ENCODE measurements at regions not wholly inside any gene's neighbourhood (a gene's known extent, or its start where the extent isn't known, plus 50 kb on each side); places are given as distances from the start of the nearest gene placed in this dataset.
"Not testable (repeated sequence)": the region's sequence is repeated elsewhere in the genome, so short reads cannot be mapped to it uniquely, and the experiment has no call there.

DNA sequence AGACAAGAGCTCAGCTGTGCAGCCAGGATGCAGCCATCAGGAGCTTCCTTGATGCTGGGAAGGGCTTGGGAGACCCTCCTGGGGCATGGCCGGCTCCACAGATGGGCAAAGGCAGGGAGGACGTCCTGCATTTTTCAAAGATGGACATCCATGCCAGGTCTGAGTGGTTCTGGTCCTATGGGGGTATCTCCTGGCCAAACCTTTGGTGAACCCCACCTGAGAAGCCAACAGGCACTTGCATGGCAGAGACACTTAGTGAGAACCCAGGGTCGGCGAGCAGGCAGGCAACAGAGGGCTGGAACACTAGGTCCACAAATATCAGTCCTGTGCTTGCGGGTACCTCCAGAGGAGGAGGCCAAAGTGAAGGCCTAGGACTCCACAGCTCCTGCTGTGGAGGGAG lies 70.0 kb downstream of the KCTD15 start:
- DNase-seq: no peak

DNA sequence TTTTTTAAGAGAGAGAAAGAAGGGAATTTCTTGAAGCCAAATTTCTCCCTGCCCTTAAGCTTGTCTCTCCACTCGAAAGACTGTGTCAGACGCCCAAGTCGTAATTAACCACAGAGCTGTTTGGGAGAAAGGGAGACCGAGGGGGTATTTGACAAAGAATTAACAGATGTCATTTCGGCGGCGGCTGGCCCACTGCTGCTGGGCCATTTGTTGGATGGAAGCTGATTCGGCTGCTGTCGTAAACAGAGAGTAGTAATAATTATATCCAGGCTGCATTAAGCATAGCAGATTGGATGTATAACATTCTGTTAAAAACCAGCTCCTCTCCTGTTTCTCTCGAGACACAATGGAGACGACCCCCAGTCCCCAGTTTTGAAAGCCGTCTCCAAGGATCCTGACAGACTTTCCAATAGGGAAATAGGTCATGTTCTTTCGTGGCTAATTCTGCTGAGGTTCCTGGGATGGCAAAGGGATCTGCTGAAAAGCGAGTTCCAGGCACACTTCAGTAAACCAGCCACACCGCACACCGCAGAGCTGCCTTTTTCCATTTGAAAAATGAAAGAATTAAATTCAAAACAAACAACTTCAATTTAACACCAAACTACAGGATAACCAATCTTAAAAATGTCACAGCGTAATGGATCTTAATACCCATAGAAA lies 71.5 kb downstream of the KCTD15 start:
- DNase-seq: peak; percentile 36

DNA sequence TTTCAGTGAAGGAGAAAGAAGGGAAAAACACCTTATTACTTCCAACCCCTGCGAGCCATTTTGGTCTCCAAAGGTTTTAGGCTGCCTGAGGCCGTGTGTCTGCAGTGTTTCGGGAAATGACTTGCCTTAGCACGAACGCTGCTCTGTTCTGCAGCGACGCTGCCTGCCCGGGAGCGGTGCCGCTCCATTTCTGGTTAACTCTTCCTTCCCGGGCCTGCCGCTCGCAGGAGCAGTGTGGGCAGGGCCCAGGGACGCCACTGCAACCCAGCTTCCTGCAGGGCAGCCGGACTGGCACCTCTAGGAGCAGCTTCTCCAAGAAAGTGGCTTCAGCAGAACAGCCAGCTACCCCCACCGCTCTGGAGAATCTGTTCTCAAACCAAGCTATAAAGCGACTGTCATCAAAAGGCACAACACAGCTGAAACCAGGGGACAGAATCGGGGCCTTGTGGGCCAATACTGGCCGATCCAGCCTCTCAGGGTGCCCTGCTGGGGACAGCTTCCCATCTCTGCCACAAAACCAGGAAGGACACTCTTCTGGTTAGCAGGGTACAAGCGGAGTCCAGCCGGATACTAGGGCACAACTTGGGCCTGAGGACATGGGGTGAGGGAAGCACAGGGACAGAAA lies 72.2 kb downstream of the KCTD15 start:
- DNase-seq: peak; percentile 64

DNA sequence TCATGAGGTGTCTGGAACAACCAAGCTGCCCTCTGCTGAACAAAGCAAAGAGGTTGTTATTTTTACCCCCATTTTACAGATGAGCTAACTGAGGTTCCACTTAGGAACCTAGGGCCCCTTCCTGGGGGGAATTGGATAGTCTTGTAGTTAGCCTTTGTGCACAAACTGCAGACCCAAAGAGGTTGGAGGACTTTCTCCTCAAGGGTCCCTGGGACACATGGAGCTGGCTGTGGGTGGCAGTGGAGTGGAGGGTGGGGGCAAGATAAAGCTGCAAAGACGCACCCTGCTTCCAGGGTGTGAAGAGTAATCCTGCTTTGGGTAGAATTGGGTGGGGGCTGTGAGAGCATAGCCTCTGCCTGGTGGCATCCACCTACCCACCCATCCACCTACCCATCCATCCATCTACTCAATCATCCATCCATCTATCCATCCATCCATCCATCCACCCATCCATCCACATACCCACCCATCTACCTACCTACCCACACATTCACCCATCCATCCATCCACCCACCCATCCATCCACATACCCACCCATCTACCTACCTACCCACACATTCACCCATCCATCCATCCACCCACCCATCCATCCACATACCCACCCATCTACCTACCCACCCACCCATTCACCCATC lies 73.7 kb downstream of the KCTD15 start:
- DNase-seq: not testable (repeated sequence)

DNA sequence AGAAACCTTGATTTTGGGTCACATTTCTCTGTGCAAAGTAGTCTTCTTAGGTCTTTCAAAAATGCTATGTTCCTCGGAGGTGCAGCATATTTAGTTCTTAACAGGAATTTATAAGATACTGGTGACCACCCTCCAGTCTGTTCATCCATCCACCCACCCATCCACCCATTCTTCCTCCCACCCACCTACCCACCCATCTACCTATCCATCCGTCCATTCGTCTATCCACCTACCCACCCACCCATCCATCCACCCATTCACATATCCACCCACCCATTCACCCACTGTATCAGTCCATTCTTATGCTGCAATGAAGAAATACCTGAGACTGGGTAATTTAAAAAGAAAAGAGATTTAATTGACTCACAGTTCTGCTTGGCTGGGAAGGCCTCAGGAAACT lies 74.9 kb downstream of the KCTD15 start:
- no peak for DNase-seq

DNA sequence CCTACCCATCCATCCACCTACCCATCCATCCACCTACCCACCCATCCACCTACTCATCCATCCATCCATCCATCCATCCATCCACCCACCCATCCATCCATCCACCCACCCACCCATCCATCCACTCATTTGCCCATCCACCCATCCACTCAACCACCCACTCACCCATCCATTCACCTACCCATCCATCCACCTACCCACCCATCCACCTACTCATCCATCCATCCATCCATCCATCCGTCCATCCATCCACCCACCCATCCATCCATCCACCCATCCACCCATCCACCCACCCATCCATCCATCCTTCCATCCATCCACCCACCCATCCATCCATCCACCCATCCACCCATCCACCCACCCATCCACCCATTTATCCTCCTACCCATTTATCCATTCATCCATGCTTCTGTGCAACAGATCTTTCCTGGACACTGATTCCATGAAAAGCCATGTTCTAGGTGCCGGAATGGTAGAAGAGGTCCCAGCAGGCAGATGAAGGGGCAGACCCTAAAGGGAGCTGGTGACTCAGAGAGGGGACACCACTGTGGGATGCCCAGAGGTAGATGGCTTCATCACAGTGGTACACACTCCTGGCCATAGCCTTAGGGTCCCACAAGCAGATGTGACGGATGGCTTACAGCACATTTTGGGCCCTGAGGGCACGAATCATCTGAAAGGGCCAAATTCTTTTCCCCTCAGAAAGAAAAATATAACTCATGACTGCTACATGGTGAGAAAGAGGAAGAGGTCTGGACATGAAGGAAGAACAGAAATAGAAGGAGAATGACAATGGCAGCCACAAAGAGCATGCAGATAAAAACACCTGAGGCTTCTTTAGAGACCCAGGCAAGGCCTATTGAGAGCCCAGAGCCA lies 76.0 kb downstream of the KCTD15 start:
- no peak for DNase-seq

DNA sequence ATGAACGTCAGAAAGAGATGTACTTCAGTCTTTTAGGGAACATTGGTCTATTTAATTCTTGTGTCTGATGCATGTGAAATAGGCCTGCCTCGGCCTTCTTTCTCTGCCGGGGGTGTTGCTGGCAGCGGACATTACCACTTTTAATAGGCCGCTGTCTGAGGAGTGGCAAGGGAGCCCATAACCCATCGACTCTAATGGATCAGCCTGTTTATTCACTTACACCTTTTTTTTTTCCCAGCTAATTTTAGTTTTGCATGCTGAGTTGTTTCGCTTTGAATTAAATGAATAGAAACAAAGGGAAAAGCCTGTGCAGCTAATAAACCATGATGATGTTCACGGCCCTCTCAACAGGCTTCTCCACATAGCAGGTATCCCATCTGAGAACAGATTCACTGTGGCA lies 78.4 kb downstream of the KCTD15 start:
- no peak for DNase-seq

DNA sequence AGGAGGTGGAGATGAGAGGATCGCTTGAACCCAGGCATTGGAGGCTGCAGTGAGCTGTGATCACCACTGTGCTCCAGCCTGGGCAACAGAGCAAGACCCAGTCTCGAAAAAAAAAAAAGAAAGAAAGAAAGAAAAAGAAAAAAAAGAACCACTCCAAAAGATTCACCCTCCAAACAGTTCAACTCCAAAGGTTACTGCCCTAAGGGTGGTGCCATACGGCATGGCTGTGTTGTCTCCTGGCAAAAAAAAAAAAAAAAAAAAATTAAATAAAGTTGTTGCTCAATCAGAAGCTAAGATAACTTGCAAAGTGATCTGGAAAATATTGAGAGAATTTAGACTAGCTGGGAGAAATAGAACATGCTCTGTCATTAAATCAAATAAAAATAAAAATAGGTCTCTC lies 79.5 kb downstream of the KCTD15 start:
- no peak for DNase-seq

DNA sequence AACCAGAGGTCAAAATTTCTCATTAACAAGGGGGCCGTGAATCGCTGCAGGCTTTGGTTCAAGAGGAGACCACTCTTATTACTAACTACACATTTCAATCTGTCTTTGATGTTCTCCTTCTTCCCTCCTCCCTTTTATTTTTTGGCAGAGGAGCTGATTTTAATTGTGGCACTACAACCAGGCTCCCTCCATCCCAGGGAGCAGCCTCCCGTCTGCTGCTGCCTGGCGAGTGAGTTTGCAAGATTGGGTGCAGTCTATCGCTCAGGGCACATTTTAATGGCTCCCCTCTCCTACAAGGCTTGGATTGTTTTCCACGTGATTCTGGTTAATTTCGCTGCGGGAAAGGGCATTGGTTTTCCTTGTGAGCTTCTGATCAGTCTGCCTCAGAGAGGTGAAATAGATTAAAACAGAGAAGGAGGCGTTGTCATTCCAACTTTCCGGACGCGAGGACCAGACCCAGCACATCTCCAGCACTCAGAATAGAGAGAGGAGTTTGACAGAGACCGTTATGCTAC lies 81.4 kb downstream of the KCTD15 start:
- DNase-seq: no peak

DNA sequence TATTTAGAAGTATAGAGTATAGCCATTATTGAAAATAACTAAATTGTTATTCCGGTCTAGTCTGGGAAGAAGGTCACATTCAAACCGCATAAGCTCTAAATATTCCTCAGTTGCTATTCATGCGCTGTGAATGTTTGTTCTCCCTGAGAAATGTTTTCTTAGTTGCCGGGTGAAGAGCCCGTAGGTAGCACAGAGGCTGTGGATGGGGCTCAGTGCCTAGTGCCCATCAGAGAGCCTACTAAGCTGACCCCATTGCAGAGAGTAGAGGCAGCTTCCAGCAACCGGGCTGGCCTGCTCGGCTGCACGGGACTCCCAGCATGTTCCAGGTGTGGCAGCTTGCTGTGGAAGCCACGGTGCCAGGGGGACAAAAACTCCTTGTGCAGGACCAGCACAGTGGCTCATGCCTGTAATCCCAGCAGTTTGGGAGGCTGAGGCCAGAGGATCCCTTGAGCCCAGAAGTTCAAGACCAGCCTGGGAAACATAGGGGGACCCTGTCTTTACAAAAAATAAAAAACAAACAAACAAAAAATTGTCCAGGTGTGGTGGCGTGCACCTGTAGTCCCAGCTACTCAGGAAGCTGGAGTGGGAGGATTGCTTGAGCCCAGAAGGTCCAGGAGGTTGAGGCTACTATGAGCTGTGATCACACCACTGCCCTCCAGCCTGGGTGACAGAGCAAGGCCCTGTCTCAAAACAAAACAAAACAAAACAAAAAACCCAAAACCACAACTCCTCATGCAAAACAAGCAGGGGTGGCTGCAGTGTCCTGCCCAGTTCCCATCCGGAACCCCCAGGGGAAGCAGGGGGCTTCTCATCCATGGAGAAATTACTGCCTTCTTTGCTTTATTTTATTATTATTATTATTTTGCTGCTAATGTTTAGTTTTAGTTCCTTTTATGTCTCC lies 82.5 kb downstream of the KCTD15 start:
- no peak for DNase-seq

DNA sequence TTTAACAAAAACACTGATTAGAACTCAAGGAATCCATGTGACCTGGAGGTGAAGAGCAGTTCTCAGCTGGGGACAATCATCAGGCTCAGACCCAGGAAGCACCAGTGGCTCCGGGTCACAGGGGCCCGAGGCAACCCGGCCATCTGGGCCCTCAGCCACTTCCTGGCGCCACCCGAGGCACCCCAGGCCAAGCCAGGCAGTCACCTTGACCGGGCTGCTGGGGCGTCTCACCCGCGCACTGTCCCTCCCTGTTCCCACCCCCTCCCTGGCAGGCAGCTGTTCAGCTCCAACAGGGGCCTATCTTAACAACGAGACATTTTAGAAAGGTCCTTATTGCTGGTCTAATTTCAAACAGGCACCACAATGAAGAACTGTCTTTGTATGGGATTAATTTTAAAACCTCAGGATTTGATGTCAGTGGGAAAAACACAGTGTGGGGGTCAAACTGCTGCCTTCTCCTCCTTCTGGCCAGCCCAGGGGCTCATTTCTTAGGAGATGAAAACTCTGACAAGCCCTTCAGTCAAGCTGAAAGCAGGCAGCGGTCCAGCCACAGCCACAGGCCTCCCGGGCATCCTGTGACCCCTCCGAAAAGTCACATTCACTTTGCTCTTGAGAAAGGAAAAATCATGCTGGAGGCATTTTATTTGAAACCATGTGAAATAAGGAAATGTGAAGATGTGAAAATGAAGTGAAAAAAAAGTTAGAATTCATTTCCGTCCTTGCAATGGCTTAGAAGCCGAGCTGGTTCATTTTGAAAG lies 83.3 kb downstream of the KCTD15 start:
- peak; percentile 22 for DNase-seq

DNA sequence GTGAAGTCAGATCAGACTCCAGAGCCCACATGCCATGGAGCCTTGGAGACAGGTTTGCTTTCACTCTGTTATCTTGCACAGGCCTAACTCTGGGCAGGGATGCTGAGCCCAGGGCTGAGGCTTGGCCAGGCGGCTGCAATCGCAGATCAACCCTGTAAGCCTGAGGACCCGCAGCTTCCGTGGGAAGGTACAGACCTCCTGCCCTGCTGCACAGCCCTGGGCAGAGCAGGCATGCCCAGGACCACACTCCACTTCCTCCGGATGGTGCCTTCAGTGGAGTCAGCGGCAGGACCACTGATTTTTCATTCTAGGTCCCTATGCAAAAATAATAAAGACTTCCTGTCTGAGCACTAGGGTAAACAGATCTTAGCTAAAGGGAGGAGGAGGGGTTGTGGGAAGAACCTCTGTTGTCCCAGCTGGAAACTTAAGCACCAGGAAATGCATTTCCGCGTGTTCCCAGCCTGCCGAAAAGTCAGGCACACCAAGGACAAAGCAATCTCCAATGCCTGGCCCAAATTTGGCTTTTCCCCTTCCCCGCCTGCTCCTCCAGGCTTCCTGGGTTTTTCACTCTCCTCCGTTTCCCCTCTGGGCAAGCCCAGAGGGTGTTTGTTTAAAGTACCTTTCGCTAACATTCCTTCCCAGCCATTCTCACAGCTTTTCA lies 87.3 kb downstream of the KCTD15 start:
- DNase-seq: peak; percentile 64

DNA sequence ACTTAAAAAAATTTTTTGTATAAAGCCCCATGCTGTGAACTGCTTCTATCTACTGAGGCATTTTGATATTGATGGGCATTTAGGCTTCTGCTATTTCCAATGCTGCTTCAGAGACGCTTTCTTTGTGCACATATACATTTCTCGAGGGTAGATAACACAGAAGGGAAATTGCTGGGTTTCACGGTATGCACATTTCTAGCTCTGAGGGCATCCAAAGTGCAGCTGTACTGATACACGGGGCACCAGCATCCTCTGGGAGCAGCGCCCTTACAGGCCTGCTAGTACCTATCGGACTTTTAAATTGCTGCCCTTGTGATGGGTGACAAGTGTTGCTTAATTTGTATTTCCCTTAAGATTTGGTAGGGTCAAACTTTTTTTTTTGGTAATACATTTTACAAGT lies 88.6 kb downstream of the KCTD15 start:
- DNase-seq: no peak

DNA sequence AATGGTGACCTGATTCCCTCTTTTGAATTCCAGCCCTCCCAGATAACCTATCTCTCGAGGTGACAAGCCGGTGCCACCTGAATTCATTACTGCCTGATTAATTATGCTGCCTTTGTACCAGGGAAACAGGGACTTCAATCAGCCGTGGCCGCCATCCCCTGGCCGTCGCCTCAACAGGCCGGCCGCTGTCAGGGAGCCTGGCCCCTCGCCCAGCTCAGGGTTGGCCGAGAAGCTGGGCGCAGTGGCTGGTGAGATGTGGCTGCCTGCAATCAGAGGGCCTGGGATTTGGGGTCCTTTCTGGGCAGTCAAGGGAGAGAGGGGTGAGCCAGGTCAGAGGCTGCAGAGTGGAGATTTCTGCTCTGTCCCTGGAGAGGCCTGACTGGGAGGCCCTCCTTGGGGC lies 91.2 kb downstream of the KCTD15 start:
- DNase-seq: no peak

DNA sequence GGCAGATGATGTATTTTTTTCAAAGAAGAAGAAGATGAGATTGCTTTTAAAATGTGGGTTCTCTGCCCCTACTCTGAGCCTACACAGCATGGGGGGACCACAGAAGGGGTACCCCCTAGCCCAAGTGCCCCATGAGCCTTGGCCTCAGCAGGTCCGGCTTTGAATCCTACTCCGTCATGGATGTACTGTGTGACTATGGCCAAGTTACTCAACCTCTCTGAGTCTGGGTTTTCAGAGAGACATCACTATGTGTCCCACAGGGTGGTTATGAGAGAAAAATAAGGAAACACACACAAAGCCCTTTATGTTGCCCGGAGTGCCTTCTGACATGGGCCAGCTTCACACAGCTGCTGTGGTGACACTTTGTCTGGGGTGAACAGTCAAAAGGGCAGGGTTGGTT lies 92.0 kb downstream of the KCTD15 start:
- no peak for DNase-seq

DNA sequence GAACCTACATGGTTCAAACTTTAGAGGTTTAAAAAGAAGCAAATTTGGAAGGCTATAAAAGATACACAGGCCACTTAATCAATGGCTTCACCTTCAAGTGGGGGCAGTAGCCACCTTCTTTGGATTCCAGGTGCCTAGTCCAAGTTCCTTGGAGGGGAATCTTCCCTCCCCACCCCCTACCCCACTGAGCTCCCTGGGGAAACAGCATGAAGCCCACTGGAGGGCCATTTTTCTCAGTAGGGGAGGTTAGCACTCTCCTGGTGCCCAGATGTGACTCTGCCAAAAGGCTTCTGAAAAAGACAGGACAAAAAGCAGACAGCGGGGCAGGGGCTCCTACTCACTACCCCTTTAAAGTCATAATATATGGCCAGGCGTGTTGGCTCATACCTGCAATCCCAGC lies 93.9 kb downstream of the KCTD15 start:
- no peak for DNase-seq

DNA sequence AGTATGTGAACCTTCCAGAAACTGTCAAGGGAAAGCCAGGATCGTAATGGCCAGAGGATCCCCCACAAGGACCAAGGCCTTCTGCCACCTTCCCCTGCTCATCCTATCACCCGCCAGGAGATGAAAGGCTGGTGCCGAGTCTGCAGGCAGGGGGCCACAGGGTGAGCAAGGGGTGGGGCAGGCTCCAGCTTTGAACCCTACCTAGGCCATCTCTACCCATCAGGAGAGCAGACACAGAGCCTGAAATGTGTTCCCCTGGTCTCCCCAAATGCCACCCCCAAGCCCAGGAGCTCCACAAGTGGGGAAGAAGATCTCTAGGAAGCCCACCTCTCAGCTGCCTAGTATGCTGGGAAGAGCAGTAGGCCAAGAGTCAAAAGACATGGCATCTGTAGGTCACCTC lies 95.1 kb downstream of the KCTD15 start:
- no peak for DNase-seq

DNA sequence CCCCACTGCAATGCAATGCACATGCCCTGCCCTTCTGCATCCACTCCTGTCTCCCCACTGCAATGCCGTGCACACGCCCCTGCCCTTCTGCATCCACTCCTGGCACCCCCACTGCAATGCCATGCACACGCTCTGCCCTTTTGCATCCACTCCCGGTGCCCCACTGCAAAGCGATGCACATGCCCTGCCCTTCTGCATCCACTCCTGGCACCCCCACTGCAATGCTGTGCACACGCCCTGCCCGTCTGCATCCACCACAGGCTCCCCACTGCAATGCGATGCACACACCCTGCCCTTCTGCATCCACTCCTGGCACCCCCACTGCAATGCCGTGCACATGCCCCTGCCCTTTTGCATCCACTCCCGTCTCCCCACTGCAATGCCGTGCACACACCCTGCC lies 98.1 kb downstream of the KCTD15 start:
- no peak for DNase-seq

DNA sequence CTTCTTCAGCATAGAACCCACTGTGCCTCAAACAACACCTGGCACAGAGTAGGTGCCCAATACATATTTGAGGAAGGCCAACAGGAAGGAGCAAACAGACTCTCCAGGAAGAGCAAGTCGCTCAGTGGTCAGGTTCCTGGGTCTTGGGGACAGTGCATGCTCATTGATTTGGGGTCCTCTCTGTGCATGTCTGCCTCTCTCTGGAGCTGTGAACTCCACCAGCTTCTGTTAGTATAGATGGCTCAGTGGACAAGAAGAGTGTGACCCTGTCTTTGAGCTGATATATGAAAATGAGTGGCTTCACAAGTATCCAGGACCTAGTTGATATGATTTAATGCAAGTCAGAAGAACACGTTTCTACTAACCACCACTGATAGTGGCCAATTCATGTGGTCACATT lies 98.7 kb downstream of the KCTD15 start:
- no peak for DNase-seq

DNA sequence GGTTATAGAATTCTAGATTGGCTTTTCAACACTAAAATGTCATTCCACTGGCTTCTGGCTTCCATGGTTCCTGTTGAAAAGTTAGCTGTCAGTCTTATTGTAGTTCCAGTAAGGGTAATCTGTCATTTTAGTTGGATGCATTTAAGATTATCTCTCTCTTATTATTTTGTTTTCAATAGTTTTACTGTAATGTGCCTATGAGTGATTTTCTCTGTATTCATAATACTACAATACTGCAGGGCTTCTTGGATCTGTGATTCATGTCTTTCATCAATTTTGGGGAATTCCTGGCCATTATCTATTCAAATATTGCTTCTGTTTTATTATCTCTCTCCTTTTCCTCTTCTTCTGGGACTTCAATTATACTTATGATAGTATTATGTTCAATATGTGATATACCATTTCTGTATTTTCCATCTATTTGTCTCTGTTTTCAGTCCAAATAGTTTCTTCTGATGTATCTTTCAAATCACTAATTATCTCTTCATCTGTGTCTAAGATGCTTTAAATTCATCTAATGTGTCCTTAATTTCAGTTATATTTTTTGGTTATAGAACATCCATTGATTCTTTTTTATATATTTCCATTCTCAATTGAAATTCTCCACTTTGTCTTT lies 101.5 kb downstream of the KCTD15 start:
- no peak for DNase-seq

Measured in right kidney (tissue), 1 donor.